ENCODE measurements at regions not wholly inside any gene's neighbourhood (a gene's known extent, or its start where the extent isn't known, plus 50 kb on each side); places are given as distances from the start of the nearest gene placed in this dataset.

DNA sequence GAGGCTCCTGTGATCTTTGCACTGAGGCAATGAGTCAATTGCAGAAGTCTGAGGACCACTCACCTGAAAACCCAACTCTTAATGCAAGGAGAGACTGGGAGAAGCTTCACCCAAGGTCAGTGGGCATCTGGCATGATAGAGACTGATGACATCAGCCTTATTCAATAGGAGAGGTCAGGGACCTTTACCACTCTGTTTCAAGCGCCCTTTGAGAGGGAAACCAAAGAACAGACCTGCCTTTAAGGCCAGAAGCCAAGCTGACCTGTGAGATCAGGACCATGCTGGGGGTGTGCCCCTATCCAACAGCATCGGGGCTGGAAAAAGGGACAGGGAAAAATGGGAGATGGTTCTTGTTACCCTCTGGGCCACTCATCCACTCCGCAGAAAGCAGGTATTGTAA is 83.3 kb upstream of the FOXN3 start:
- no peak for ATAC-seq
- 96 to 100% methylated on average over 1 to 2 of the region's 3 CpGs for WGBS, 2 donors
- intact Hi-C loops (cut with DNase I), result no loop called here

DNA sequence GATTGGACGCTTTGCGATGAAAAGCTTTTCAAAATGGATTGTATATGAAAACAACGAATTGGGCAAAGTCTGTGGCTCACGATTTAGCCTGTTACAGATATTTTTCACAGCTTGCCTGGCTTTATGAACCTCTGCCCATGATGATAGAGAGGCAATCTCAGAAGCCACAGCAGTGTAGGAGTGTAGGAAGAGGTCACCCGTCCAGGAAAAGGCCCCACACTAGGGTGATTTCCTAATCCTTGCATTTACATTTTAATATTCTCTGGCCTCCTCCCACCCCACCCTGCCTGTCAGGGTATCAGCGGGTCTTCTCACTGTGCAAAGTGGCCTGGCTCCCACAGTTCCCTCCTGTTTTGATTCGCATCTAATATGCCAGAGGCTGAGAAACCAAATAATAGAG is 81.8 kb upstream of the FOXN3 start:
- H3K9me3 ChIP-seq, result no peaks in the 10 kb centered on the region
- H3K36me3 ChIP-seq (replicated peaks in 1 of 2; ENCODE audit: insufficient read depth in 1 of 2, low read depth in 2 of 2), result no peaks in the 10 kb centered on the region
- no peak for DNase-seq
- intact Hi-C loops (cut with DNase I), result no loop called here
- H3K4me3 ChIP-seq, result no peak overlapping the region
- H3K4me1 ChIP-seq, result no peaks in the 10 kb centered on the region
- 86 to 90% methylated on average over 7 of the region's 7 CpGs for WGBS, 2 donors
- ATAC-seq, result no peak
- TF ChIP-seq, protein P1, sequence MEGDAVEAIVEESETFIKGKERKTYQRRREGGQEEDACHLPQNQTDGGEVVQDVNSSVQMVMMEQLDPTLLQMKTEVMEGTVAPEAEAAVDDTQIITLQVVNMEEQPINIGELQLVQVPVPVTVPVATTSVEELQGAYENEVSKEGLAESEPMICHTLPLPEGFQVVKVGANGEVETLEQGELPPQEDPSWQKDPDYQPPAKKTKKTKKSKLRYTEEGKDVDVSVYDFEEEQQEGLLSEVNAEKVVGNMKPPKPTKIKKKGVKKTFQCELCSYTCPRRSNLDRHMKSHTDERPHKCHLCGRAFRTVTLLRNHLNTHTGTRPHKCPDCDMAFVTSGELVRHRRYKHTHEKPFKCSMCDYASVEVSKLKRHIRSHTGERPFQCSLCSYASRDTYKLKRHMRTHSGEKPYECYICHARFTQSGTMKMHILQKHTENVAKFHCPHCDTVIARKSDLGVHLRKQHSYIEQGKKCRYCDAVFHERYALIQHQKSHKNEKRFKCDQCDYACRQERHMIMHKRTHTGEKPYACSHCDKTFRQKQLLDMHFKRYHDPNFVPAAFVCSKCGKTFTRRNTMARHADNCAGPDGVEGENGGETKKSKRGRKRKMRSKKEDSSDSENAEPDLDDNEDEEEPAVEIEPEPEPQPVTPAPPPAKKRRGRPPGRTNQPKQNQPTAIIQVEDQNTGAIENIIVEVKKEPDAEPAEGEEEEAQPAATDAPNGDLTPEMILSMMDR (IDR thresholded peaks at IDR 0.05), result no peak
- TF ChIP-seq POLR2A (IDR thresholded peaks at IDR 0.05), result no peak
- H3K27ac ChIP-seq, result no peak overlapping the region
- H3K27me3 ChIP-seq, result no peaks in the 10 kb centered on the region

More for the DNA sequence above, 83.3 kb upstream of the FOXN3 start:
- Histone ChIP-seq H3K36me3 (replicated peaks in 1 of 2; ENCODE audit: insufficient read depth in 1 of 2, low read depth in 2 of 2) (no peaks in the 10 kb centered on the region), H3K9me3 (no peaks in the 10 kb centered on the region), H3K4me1 (no peaks in the 10 kb centered on the region), H3K27ac (no peak overlapping the region), H3K27me3 (no peaks in the 10 kb centered on the region), H3K4me3 (no peak overlapping the region)
- TF ChIP-seq, protein P1 (IDR thresholded peaks at IDR 0.05), result no peak
- no peak for TF ChIP-seq POLR2A (IDR thresholded peaks at IDR 0.05)
- no peak for DNase-seq

DNA sequence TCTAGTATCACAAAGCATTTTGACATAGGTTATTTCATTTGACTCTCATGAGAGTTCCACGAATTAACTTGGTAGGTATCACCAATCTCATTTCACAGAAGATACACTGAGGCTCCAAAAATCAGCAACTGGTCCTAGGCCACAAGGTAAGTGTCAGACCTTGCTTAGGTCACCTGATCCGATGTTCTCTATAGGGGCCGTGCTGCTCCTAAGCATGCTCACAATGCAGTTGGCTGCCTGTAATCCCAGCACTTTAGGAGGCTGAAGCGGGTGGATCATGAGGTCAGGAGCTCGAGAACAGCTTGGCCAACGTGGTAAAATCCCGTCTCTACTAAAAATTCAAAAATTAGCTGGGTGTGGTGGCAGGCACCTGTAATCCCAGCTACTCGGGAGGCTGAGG is 78.7 kb upstream of the FOXN3 start:
- H3K4me1 ChIP-seq, result no peaks in the 10 kb centered on the region
- H3K4me3 ChIP-seq, result no peak overlapping the region
- ATAC-seq (no peak), DNase-seq (no peak)
- H3K9me3 ChIP-seq, result no peaks in the 10 kb centered on the region
- no peaks in the 10 kb centered on the region for H3K27me3 ChIP-seq
- H3K27ac ChIP-seq, result no peak overlapping the region
- 93 to 97% methylated on average over 8 of the region's 8 CpGs for WGBS, 2 donors
- no peaks in the 10 kb centered on the region for H3K36me3 ChIP-seq (replicated peaks in 1 of 2; ENCODE audit: insufficient read depth in 1 of 2, low read depth in 2 of 2)
- TF ChIP-seq, protein P1 (IDR thresholded peaks at IDR 0.05), result no peak
- TF ChIP-seq POLR2A (IDR thresholded peaks at IDR 0.05), result no peak
- intact Hi-C loops (cut with DNase I), result no loop called here

DNA sequence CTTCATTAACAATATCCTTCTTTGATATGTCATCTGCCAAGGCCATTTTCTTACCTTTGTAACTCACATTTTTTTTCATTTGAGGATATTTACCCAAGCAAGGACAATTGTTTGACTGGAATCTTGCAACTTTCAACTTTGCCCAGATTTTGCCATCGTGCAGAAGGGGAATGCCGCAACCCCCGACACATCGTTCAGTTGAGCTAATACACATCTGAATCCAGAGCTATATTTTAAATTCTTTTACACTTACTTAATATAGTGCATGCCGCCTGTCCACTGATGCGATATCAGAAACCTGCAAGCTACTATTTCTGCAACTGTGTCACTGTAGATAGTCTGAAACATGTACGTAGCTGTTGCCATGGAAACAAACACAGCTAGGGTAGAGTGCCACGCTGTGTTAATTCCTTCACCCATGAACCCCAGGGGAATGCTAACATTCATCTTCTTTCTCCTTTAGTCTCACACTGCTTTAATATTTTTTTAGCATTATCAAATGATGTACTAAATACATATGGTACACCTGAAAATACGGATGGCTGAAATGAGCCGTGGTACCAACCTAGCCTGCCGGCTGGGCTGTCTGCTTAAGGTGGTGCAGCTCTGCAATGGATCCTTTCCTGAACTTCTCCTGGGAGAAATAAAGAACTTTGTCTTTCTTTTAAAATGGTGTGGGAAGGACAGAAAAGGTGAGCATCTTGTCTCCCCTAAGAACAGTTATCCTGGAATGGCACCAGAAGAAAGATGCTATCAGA is 77.0 kb upstream of the FOXN3 start:
- intact Hi-C loops (cut with DNase I), result no loop called here
- ATAC-seq, result peak; percentile 67
- WGBS, 2 donors, result 63 to 69% methylated on average over 11 of the region's 11 CpGs
- no peak overlapping the region for H3K4me3 ChIP-seq
- no peaks in the 10 kb centered on the region for H3K27me3 ChIP-seq
- TF ChIP-seq POLR2A (IDR thresholded peaks at IDR 0.05), result no peak
- TF ChIP-seq, protein P1 (IDR thresholded peaks at IDR 0.05), result no peak
- peak in 2 of 4 donors; percentile 25 to 27 for DNase-seq
- H3K36me3 ChIP-seq (replicated peaks in 1 of 2; ENCODE audit: insufficient read depth in 1 of 2, low read depth in 2 of 2), result no peaks in the 10 kb centered on the region
- no peak overlapping the region for H3K27ac ChIP-seq
- no peaks in the 10 kb centered on the region for H3K9me3 ChIP-seq
- H3K4me1 ChIP-seq, result no peaks in the 10 kb centered on the region

DNA sequence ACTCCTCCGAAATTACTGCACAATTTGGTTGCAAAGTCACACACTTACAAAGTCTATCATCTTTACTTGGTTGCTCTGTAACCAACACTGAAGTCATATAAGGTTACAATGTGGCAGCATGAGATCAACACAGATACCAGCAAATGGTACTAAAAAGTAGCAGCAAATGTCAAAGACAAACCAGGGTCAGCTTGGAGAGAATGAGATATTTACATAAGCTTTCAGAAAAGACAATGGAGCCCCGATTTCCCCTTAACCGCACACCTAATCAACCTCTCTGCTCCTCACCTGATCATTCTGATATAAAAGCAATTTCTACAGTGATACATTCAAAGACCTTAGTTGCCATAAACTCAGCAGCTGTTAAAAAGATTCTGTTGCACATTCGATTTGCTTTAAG is 76.4 kb upstream of the FOXN3 start:
- Histone ChIP-seq H3K4me1 (no peaks in the 10 kb centered on the region), H3K9me3 (no peaks in the 10 kb centered on the region), H3K27ac (no peak overlapping the region), H3K4me3 (no peak overlapping the region), H3K36me3 (replicated peaks in 1 of 2; ENCODE audit: insufficient read depth in 1 of 2, low read depth in 2 of 2) (no peaks in the 10 kb centered on the region), H3K27me3 (no peaks in the 10 kb centered on the region)
- intact Hi-C loops (cut with DNase I), result no loop called here
- no peak for DNase-seq
- 80 to 93% methylated on average over 4 of the region's 4 CpGs for WGBS, 2 donors
- TF ChIP-seq POLR2A (IDR thresholded peaks at IDR 0.05), result no peak
- TF ChIP-seq, protein P1 (IDR thresholded peaks at IDR 0.05), result no peak
- ATAC-seq, result no peak

Measured in body of pancreas (tissue), 4 donors.